Activated CD4-positive, alpha-beta T cell treated with anti-CD3 and anti-CD28 coated beads, Interleukin-2, amount 50 U/mL, for 24 hours (primary cell): ENCODE measurements at regions not wholly inside any gene's neighbourhood (a gene's known extent, or its start where the extent isn't known, plus 50 kb on each side); places are given as distances from the start of the nearest gene placed in this dataset.

Experiments
- DNase-seq, 2 donors: peaks; one replicate each; pipeline ENCODE4 v3.0.0-alpha.2; 2020; ENCODE audit warnings: low read depth in 1 of 2, low spot score in 1 of 2

GRCh38 chr3:135905058-135905724, 60.3 kb upstream of the PPP2R3A start:
- no peak for DNase-seq

- no peak for DNase-seq
Observed at GRCh38 chr3:135907422-135908165, 57.9 kb upstream of the PPP2R3A start.

- no peak for DNase-seq
Observed at GRCh38 chr3:135908225-135908624, 57.3 kb upstream of the PPP2R3A start.

- no peak for DNase-seq
Observed at GRCh38 chr3:135908737-135909136, 56.8 kb upstream of the PPP2R3A start.

GRCh38 chr3:135911110-135911509, 54.4 kb upstream of the PPP2R3A start:
- DNase-seq, result no peak

GRCh38 chr3:135915206-135915605, 50.3 kb upstream of the PPP2R3A start:
- no peak for DNase-seq
